HG03039 (cell line): ENCODE measurements at regions not wholly inside any gene's neighbourhood (a gene's known extent, or its start where the extent isn't known, plus 50 kb on each side); places are given as distances from the start of the nearest gene placed in this dataset.
A peak's percentile ranks its signal among the peaks of the same experiment; 100 is the strongest.
"Not testable (repeated sequence)": the region's sequence is repeated elsewhere in the genome, so short reads cannot be mapped to it uniquely, and the experiment has no call there.

ENCODE experiments used
- ATAC-seq: cut with Tn5 transposase; IDR thresholded peaks from one replicate; pipeline ENCODE4 v1.9.1; 2021; ENCODE audit warnings: mild to moderate bottlenecking, moderate library complexity; ENCODE audit not compliant: unreplicated experiment

GRCh38 chr6:135129136-135129856 lies 51.8 kb upstream of the MYB start:
- ATAC-seq = no peak

GRCh38 chr6:135128268-135128914 lies 52.7 kb upstream of the MYB start:
- ATAC-seq = peak; percentile 75

DNA sequence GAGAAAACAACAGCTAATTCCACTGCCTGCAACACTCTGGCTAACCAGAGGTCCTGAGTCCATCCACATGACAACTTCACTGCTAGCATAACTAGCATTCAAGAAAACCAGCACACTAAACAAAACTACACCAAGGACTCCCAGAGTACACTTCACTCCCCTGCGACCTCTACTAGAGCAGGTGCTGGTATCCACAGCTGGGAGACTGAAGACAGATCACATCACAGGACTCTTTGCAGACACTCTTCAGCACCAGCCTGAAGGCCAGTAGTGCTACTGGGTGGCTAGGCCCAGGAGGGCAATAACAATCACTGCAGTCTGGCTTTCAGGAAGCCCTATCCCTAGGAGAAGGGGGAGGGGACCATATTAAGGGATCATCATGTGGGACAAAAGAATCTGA lies 54.4 kb upstream of the MYB start:
- no peak for ATAC-seq

GRCh38 chr6:135126034-135126433 lies 55.1 kb upstream of the MYB start:
- ATAC-seq = no peak

DNA sequence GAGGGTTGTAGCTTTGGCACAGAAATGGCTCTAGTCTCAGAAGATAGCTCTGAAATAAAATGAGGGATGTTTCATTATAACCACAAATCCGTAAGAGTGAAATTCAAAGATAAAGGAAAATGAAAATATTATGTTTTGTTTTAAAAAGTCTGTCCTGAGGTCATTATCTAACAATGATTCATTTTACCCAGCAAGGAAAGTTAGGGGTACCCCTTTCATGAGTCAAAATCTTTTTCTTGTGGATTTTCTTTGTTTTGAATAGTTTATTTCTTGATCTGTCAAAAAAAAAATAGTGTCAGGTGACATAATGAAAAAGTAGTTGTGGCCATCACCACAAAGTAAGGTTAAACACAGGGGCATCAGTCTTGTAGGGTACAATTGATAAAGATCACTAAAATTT lies 59.7 kb upstream of the MYB start:
- ATAC-seq = no peak

DNA sequence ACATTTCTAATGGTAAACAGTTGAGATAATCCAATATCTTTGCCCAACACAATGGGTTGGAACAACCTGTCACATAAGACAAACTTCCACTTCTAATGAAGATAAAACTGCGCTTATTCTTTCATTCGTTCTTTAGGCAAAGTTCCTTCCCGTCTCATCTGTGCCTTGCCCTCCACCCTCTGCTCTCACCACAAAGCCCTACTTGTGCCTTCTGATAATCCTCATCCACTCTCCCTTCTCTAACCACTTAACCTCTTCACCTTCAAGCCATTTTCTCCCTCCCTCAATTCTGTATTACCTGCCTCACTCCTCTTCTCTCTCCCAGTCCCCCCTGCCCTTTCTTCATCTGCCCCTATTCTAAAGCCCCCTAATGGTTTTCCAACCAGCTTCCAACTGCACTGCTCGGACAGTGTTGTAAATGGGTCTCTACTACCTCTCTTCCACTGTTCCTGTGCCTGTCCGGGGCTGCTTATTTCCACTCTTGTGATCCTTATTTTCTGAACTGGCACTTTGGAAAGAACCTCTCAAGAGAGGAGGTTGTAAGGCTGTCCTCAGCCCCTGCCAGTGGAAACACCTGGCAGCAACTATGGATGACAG lies 62.9 kb upstream of the MYB start:
- ATAC-seq = no peak

DNA sequence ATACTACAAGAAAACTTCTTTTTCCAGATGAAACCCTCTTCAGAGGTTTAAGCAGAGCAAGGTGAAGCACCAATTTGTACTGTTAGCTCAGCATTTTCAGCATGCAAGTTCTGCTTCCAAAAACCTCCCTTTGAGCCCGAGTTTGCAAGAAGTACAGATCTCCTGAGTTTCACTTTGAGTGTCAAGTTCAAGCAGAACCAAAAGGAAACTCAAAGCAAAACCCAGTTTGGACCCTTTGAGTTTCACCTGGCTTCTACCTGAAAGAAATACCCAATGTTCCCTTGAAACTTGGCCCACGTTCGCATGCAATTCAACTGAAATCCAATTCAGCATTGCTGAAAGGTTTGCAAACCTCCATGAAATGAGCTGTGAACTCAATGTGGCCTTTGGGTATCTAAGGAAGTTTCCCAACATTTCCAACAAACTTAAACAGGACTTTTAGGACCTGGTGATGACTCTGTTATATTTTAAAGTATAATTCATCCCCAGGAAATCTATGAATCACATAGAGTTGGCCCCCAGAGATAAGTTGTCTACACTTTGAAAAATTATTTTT lies 62.9 kb upstream of the HBS1L start:
- peak; percentile 36 for ATAC-seq

GRCh38 chr6:135116571-135116970 lies 61.9 kb upstream of the HBS1L start:
- ATAC-seq = no peak

DNA sequence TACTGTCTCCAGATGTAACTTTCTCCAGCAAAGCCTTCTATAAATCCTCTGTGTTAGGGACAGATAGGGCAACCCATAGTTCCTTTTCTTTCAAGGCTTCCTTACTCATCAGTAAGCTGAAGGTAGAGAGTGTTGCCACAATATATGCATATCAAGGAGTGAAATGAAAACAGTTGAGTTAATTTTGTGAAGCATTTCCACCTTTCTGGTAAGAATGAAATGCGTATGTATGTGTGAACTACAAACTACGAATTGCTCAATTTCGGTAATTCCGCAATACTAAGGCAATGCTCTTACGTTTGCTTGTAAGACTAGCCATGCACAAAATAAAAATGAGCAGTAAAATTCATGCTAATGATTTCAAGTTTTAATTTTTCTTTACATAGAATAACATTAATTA lies 61.2 kb upstream of the HBS1L start:
- no peak for ATAC-seq

- no peak for ATAC-seq
Measured at GRCh38 chr6:135115411-135115810, 60.8 kb upstream of the HBS1L start.

GRCh38 chr6:135114355-135115145 lies 59.9 kb upstream of the HBS1L start:
- ATAC-seq = peak; percentile 72

DNA sequence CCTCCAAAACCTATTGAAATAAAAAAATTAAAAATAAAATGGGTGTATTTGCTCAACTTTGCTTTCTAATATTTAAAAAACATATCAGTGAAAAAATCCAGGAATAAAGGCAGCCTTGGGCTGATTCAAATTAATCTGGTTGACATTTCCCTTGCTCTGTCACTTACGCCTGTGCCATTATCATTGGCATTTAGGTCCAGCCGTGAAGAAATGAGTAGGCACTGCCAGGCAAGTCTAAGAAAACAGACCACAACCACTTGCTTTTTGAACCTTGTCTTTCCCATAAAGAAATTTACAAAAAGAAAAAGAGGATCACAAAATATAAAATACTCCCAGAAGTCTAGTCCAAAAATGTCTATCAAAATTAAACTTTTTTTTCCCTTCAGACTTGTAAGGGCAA lies 59.2 kb upstream of the HBS1L start:
- no peak for ATAC-seq

GRCh38 chr6:135112951-135113350 lies 58.3 kb upstream of the HBS1L start:
- ATAC-seq = not testable (repeated sequence)

DNA sequence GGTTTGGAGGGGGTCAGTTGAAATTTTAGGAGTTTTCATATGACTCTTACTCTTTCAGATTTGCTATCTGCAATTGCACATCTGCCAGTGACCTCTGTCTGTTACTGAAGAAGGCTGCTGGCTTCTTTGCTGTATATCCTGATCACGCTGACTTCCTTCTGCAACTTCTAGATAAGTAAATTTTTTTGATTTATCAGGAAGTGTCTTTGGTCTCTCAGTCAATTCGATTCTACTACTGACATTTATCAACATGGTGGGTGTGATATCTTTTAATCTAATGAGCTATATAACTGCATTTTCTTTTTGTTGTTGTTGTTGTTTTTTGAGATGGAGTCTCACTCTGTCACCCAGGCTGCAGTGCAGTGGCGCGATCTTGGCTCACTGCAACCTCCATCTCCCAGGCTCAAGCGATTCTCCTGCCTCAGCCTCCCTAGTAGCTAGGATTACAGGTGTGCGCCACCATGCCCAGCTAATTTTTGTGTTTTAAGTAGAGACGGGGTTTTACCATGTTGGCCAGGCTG lies 55.7 kb upstream of the HBS1L start:
- ATAC-seq = not testable (repeated sequence)

GRCh38 chr6:135109761-135110160 lies 55.1 kb upstream of the HBS1L start:
- no peak for ATAC-seq

- no peak for ATAC-seq
Measured at GRCh38 chr6:135108692-135109091, 54.1 kb upstream of the HBS1L start.

- no peak for ATAC-seq
Measured at GRCh38 chr6:135106611-135107010, 52.0 kb upstream of the HBS1L start.

GRCh38 chr6:135105710-135106109 lies 51.1 kb upstream of the HBS1L start:
- no peak for ATAC-seq

GRCh38 chr6:135105299-135105698 lies 50.7 kb upstream of the HBS1L start:
- ATAC-seq = no peak
